Calu3 (cell line): ENCODE measurements at regions not wholly inside any gene's neighbourhood (a gene's known extent, or its start where the extent isn't known, plus 50 kb on each side); places are given as distances from the start of the nearest gene placed in this dataset.

Experiments
- BruUV-seq: library from RNA; stranded (reverse); fragments of 400-500 nt; replicated peaks from 2 replicates; lab custom pipeline; 2021; lab: Mats Ljungman, UMichigan
- CTCF ChIA-PET: fragments of 300-600 bp; sonication (Branson Sonifier 250); formaldehyde crosslinking; loops from one replicate; lab custom pipeline; 2022; ENCODE audit warnings: antibody characterized with exemption; lab: Charles Lee
- DNase-seq: peaks from one replicate; pipeline ENCODE4 v3.0.0; 2022
- H3K27ac Mint-ChIP-seq: one replicate; pipeline ENCODE4 v1.8.0; 2022; ENCODE audit warnings: mixed read lengths; ENCODE audit not compliant: unreplicated experiment
- H3K27me3 Mint-ChIP-seq: one replicate; pipeline ENCODE4 v1.8.0; 2022; ENCODE audit warnings: mixed read lengths; ENCODE audit not compliant: unreplicated experiment
- H3K36me3 Mint-ChIP-seq: one replicate; pipeline ENCODE4 v1.8.0; 2022; ENCODE audit warnings: mild to moderate bottlenecking, moderate library complexity, mixed read lengths; ENCODE audit not compliant: insufficient read depth, unreplicated experiment
- H3K4me1 Mint-ChIP-seq: one replicate; pipeline ENCODE4 v1.8.0; 2022; ENCODE audit warnings: mild to moderate bottlenecking, low read depth, mixed read lengths; ENCODE audit not compliant: unreplicated experiment
- H3K4me3 Mint-ChIP-seq: one replicate; pipeline ENCODE4 v1.8.0; 2022; ENCODE audit warnings: mild to moderate bottlenecking, low read depth, moderate library complexity, mixed read lengths; ENCODE audit not compliant: unreplicated experiment
- H3K9me3 Mint-ChIP-seq: one replicate; pipeline ENCODE4 v1.8.0; 2022; ENCODE audit warnings: low read depth, mixed read lengths; ENCODE audit not compliant: unreplicated experiment
- intact Hi-C: fragments of 100-400 bp; cut with micrococcal nuclease; formaldehyde crosslinking; loops from one replicate; pipeline ENCODE4 v1.10.0; 2022; ENCODE audit not compliant: unreplicated experiment
- TF ChIP-seq, protein P1 (sequence below): fragments of 200-600 bp; IDR thresholded peaks from one replicate; pipeline ENCODE4 v1.8.0; 2022; ENCODE audit warnings: antibody characterized with exemption; ENCODE audit not compliant: unreplicated experiment

DNA sequence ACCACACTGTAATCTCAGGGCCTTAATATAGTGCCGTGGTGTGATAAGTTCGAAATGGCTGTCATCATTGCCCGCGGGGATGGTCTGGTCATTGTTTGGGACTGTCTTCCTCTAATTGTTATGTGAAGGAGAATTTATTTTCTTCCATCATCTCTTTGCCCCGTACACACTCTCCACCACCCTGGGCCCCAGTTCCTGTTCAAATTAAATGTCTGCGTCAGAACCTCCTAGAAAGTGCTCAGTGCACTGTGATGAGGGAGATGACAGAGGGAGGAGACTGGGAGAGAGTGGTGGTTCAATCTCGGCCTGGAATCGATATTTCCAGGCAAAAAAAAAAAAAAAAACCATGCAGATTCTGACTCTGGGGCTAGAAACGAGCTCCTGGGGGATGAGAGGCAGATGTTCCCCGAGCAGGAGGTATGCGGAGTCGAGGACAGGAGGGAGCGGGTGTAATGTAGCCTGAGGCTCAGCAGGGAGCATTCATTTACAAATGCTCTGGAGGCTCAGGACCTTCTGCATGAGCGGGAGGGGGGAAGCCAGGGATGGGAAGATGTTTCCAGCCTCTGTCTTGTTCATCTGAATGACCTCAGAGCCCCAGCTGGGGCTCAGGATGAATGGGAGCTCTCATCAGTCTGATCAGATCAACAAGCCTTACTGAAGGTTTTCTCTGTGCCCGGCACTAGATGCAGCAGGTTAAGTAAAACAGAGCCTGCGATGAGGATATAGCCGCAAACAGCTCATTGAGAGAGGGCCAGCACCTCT lies 219.5 kb downstream of the TBX5 start:
- Mint-ChIP-seq H3K36me3 (no peaks in the 10 kb centered on the region), H3K4me3 (no peak overlapping the region), H3K27me3 (no peaks in the 10 kb centered on the region), H3K27ac (no peak overlapping the region), H3K4me1 (no peaks in the 10 kb centered on the region), H3K9me3 (no peaks in the 10 kb centered on the region)
- CTCF ChIA-PET, result no interaction called here
- DNase-seq, result no peak
- TF ChIP-seq, protein P1, sequence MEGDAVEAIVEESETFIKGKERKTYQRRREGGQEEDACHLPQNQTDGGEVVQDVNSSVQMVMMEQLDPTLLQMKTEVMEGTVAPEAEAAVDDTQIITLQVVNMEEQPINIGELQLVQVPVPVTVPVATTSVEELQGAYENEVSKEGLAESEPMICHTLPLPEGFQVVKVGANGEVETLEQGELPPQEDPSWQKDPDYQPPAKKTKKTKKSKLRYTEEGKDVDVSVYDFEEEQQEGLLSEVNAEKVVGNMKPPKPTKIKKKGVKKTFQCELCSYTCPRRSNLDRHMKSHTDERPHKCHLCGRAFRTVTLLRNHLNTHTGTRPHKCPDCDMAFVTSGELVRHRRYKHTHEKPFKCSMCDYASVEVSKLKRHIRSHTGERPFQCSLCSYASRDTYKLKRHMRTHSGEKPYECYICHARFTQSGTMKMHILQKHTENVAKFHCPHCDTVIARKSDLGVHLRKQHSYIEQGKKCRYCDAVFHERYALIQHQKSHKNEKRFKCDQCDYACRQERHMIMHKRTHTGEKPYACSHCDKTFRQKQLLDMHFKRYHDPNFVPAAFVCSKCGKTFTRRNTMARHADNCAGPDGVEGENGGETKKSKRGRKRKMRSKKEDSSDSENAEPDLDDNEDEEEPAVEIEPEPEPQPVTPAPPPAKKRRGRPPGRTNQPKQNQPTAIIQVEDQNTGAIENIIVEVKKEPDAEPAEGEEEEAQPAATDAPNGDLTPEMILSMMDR, result no peak
- no TSS peak for BruUV-seq
- intact Hi-C loops, result no loop called here

DNA sequence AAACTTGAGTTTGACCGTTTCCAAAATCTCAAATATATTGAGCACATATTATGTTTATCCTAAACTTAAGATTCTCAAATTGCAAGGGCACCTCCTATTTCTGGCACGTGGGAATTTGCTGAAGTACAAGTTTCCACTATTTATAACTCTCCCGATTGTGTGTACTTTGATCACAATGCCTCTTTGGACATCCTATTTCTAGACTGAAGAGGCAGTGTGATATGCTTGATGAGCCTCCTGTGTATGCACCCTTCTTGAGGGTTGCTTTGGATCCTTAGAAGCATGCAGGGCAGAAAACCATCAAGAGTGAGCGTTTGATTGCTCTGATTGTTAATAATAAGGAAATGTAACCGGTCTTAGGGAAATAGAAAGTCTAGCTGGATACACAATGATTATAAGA lies 218.9 kb upstream of the RBM19 start:
- Mint-ChIP-seq H3K4me3 (no peak overlapping the region), H3K27me3 (no peaks in the 10 kb centered on the region), H3K27ac (no peak overlapping the region), H3K4me1 (no peaks in the 10 kb centered on the region), H3K9me3 (no peaks in the 10 kb centered on the region), H3K36me3 (no peaks in the 10 kb centered on the region)
- no peak for DNase-seq
- no TSS peak for BruUV-seq
- TF ChIP-seq, protein P1, result no peak
- CTCF ChIA-PET, result no interaction called here
- intact Hi-C loops, result no loop called here

DNA sequence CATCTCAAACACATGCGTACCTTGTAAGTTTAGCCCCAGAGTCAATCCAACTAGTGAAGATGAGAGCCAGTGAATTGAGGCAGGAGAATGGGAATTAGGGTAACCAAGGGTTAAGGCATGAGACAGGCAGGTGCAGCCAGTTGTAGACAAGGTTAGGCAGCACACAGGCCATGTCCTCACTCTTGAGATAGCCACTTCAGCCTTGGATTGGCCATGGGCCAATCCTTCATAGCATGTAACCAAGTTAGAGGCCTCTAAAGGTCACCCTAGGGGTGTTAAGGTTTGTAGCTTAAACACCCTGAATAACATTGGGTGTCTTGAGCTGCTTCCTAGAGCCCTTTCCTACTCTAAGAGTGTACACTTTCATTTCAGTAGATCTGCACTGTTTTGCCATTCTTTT lies 208.2 kb upstream of the RBM19 start:
- TF ChIP-seq, protein P1, result no peak
- Mint-ChIP-seq H3K27ac (no peak overlapping the region), H3K4me1 (no peaks in the 10 kb centered on the region), H3K9me3 (peaks cover 2% of the 10 kb centered on the region), H3K36me3 (no peaks in the 10 kb centered on the region), H3K4me3 (no peak overlapping the region), H3K27me3 (peaks cover 32% of the 10 kb centered on the region)
- intact Hi-C loops, result no loop called here
- no TSS peak for BruUV-seq
- CTCF ChIA-PET, result no interaction called here
- DNase-seq, result no peak

DNA sequence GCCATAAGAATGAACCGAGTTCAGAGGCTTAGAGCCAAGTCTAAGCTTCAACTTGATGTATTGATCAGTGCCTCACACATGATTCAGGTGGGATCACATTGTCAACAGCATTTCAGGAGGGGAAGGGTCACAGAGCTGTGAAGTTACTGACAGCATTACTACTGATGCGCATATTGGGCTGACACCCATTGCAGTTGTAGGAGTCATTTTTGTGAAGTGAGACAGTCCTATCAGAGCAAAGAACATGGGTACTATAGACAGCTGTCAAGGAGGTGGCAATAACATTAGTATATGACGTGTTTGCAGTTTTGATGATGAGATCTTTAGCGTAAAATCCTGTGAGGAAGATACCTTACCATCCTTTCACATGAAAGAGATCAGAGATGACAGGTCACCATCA lies 206.0 kb upstream of the RBM19 start:
- intact Hi-C loops, result no loop called here
- TF ChIP-seq, protein P1, result no peak
- Mint-ChIP-seq H3K9me3 (peaks cover 2% of the 10 kb centered on the region), H3K27me3 (peaks cover 48% of the 10 kb centered on the region), H3K4me1 (no peaks in the 10 kb centered on the region), H3K27ac (no peak overlapping the region), H3K4me3 (no peak overlapping the region), H3K36me3 (no peaks in the 10 kb centered on the region)
- no TSS peak for BruUV-seq
- CTCF ChIA-PET, result no interaction called here
- DNase-seq, result no peak
